ENCODE measurements at regions not wholly inside any gene's neighbourhood (a gene's known extent, or its start where the extent isn't known, plus 50 kb on each side); places are given as distances from the start of the nearest gene placed in this dataset.
"Not testable (repeated sequence)": the region's sequence is repeated elsewhere in the genome, so short reads cannot be mapped to it uniquely, and the experiment has no call there.

DNA sequence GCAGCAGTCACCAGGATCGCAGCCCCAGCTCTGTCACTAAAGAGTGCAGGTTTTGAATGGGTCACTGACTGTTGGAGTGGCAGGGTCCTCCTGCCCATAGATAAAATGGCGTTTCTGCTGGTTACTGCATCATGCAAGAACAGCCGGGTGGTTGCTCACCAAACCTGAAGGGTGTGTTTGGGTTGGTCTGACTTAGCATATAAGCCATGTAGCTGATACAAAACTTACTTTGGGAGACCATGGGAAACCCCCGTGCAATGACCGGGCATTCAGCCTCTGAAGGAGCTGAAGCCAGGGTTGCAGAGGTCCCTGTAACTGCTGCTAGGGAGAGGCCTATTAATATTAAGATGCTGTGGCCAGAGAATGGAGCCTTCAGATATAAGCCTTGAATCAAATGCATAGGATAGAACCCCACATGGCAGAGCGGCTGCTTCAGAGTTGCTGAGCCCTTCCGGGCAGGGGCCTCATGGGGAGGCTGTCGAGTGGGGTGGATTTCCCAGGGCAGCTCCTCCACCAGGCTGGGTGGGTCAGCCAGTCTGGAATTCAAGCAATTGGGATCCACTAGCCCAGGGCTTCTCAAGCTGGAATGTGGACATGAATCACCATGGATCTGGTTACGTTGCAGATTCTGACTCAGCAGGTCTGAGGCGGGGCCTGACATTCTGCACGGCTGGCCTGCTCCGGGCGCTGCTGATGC, 70.9 kb upstream of the CTBP2 start:
- DNase-seq = no peak

DNA sequence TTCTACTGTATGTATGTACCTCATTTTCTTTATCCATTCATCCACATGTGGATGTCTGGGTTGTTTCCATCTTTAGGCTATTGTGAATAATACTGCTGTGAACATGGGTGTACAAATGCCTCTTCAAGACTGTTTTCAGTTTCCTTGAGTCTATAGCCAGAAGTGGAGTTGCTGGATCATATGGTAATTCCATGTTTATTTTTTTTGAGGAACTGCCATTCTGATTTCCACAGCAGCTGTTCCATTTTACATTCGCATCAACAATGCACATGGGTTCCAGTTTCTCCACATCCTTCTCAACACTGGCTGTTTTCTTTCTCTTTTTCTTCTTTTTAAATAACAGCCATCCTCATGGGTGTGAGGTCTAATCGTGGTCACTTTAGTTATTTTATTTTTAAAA, 69.9 kb upstream of the CTBP2 start:
- DNase-seq = no peak

DNA sequence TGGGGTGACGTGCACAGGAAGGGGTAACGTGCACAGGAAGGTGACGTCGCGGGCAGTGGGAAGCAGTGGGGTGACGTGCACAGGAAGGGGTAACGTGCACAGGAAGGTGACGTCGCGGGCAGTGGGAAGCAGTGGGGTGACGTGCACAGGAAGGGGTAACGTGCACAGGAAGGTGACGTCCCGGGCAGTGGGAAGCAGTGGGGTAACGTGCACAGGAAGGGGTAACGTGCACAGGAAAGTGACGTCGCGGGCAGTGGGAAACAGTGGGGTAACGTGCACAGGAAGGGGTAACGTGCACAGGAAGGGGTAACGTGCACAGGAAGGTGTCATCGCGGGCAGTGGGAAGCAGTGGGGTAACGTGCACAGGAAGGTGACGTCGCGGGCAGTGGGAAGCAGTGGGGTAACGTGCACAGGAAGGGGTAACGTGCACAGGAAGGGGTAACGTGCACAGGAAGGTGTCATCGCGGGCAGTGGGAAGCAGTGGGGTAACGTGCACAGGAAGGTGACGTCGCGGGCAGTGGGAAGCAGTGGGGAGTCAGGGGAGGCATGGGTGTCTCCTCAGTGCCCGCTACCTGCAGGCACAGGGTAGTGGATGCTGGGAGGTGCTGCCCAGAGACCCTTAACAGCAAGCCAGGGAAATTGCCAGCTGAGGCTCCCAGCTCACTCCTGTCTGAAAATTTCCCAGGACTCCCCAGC, 68.0 kb upstream of the CTBP2 start:
- DNase-seq = not testable (repeated sequence)

GRCh38 chr10:125227546-125227945, 67.2 kb upstream of the CTBP2 start:
- no peak for DNase-seq

- DNase-seq = no peak
Measured at GRCh38 chr10:125226823-125227222, 66.5 kb upstream of the CTBP2 start.

DNA sequence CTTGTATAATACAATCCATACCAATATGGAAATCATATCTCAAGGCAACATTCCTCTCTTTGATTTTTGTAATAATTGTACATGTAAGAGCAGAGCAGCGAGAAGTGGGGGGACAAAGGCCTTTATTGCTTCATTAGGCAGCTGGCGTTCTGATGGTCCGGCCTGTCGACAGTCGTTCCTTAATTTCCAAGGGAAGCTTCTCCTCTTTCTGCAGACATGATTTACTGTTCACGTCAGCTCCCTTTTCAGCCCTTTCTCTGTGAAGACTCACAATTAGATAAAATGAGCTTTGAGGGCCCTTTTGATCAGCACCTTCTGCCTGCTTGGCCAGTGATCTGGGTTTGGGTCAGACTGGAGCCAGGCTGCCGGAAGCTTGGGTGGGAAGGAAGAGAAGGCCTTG, 65.6 kb upstream of the CTBP2 start:
- no peak for DNase-seq

DNA sequence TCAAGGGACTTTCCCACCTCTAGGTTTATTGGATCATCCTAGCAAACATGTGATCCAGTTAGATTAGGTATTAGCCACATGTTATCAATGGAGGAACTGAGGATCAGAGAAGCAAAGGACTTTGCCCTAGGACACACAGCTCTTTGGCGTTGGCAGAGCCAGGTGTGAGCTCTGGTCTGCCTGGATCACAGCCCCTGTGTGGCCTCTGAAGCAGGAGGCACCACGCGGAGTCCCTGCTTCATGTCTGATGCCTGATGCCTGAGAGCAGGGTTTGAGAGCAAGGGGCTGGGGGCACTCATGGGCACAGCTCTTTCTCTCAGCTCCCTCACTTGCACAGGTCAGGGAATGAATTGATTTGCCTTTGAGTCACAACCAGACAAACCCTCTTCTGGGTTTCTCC, 64.7 kb upstream of the CTBP2 start:
- no peak for DNase-seq

DNA sequence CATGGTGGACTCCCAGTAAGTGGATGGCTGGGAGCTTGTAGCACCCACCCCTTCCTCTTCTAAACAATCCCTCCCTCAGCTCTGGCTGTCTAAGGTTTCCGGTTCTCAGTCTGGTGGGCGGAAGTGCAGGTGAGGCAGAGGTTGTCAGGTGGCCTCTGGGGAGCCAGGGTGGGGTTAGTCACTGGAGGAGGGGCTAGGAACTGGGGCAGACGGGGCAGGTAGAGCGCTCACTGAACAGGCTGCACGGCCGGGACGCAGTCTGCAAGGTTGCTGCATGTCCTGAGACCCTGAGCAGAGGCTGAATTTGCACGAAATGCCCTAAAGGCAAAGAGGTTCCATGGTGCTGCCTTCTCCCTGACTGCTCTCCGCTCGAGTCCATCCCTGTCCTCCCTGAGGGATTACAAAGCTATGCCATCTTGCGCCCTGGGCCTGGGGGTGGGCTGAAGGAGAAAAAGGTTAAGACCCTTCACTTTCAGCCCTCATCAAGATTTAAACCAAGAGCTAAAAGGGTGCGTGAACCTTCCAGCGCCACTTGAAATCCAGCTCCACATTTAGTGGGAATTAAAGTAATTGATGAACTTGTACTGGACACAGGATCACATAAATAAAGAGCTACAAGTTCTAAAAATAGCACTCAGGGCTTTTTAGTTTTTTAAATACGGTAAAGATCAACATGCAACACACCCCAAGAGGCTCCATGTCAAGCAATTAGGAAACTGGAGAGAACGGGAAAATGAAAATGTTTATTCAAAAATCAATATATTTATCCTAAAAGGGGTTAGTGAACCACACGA, 62.3 kb upstream of the CTBP2 start:
- no peak for DNase-seq

DNA sequence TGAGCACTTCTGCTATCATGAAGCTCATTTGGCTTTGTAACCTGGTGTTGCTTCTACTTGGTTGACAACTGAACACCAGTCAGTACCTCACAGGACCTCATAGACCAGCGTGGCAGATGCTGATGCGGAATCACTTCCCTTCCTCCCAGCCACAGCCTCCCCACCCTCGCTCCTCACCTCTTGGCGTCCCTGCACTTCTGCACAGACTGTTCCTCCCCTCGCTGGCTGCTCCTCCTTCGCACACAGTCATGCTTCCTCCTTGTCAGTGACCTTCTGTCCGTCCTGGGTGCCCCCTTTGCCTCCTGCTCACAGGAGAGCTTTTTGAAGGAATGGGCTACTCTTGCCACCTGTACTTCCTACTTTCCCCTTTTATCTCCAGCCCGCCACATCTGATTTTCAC, 61.4 kb upstream of the CTBP2 start:
- no peak for DNase-seq

- DNase-seq = no peak
Measured at GRCh38 chr10:125219776-125220175, 59.4 kb upstream of the CTBP2 start.

- no peak for DNase-seq
Measured at GRCh38 chr10:125218967-125219366, 58.6 kb upstream of the CTBP2 start.

- DNase-seq = no peak
Measured at GRCh38 chr10:125217990-125218675, 57.8 kb upstream of the CTBP2 start.

DNA sequence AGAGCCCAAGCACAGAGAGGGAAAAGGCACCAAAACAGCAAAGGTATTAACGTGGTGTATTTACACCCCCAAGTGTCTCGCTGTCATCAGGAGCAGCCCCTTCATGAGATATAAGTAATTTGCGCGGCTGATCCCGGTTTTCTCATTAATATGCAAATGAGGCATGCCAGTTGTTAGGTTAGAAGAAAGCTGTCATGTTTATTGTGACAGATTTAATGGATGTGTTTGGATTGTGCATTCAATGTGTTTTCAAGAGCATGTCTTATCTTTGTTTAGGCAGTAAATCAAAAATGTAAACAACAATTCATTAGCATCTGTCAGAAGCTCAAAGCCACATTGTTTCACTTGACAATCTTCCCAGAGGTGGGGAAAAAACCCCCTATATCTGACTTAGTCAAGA, 56.5 kb upstream of the CTBP2 start:
- DNase-seq = no peak

DNA sequence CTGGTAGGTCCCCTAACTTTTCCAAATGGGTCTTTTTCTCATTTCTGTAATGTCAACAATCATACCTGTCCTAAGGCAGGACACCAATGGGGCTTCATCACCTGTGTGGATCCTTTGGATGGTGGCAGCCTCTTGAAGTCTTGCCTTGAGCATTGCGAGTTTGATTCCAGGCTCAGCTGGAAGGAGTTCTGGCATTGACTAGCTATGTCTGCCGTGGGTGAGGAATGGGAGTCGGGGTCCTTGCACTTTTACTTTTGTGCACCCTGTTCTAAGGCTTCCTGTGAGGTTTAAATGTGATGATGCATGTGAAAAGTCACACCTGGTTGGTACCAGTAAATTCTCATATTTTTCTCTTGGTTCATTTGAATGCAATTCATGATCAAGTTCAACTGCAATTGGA, 55.9 kb upstream of the CTBP2 start:
- no peak for DNase-seq

GRCh38 chr10:125214283-125214570, 53.9 kb upstream of the CTBP2 start:
- DNase-seq = no peak

- no peak for DNase-seq
Measured at GRCh38 chr10:125213541-125214282, 53.3 kb upstream of the CTBP2 start.

DNA sequence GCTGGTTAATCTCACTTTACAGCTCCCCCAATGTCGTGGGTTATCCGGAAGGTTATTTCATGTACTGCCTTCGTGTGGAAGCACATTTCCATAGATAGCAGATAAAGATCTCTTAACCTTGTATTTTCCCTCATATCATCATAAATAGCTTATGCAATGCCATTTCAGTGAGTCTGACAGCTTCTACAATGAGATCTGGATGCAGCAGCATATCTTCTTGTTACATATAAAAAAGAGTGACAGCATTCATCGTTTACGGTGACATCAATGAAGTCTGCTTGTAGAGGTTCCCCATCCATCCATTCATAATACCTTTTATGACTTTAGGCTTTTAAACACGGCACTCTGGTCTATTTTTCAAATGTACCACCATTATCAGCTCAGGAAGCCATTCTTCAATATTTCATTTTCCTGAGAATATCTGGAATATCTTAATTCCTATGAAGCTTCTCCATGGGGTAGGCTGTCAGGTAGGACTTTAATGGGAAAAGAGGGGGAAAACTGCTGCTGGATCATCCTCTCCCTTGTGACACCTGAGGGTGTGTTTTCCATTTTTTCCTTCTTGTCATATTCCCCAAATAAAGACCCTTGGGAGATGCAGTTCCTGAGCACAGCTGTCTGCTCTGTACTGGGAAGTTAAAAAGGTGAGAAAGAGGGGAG, 51.9 kb upstream of the CTBP2 start:
- DNase-seq = no peak

Data from NCI-H446 (cell line).